Anterior cingulate cortex (tissue), 58 donors: ENCODE measurements at regions not wholly inside any gene's neighbourhood (a gene's known extent, or its start where the extent isn't known, plus 50 kb on each side); places are given as distances from the start of the nearest gene placed in this dataset.

Source experiments
- DNase-seq, 58 donors: peaks; one replicate each; lab custom pipeline; 2025; lab: John Stamatoyannopoulos, UW

GRCh38 chr3:88528494-88528893 is 378.7 kb downstream of the C3orf38 start:
- no peak for DNase-seq

GRCh38 chr3:88534534-88534933 is 384.8 kb downstream of the C3orf38 start:
- DNase-seq = no peak

- DNase-seq = no peak
Observed at GRCh38 chr3:88535563-88535962, 385.8 kb downstream of the C3orf38 start.

- DNase-seq = no peak
Observed at GRCh38 chr3:88542916-88543315, 393.2 kb downstream of the C3orf38 start.

- no peak for DNase-seq
Observed at GRCh38 chr3:88572450-88572849, 422.7 kb downstream of the C3orf38 start.

- no peak for DNase-seq
Observed at GRCh38 chr3:88573472-88573871, 423.7 kb downstream of the C3orf38 start.

- DNase-seq = no peak
Observed at GRCh38 chr3:88574146-88574545, 424.4 kb downstream of the C3orf38 start.

- no peak for DNase-seq
Observed at GRCh38 chr3:88584451-88584850, 434.7 kb downstream of the C3orf38 start.

GRCh38 chr3:88586121-88586640 is 436.4 kb downstream of the C3orf38 start:
- DNase-seq = no peak

- DNase-seq = no peak
Observed at GRCh38 chr3:88589138-88589537, 439.4 kb downstream of the C3orf38 start.

- DNase-seq = no peak
Observed at GRCh38 chr3:88595026-88595425, 445.3 kb downstream of the C3orf38 start.

- no peak for DNase-seq
Observed at GRCh38 chr3:88596451-88596850, 446.7 kb downstream of the C3orf38 start.

GRCh38 chr3:88610820-88611219 is 461.1 kb downstream of the C3orf38 start:
- DNase-seq = no peak

- DNase-seq = no peak
Observed at GRCh38 chr3:88611826-88612326, 462.1 kb downstream of the C3orf38 start.

- no peak for DNase-seq
Observed at GRCh38 chr3:88616413-88616812, 466.7 kb downstream of the C3orf38 start.

GRCh38 chr3:88617283-88617682 is 467.5 kb downstream of the C3orf38 start:
- no peak for DNase-seq

GRCh38 chr3:88618021-88618645 is 468.4 kb downstream of the C3orf38 start:
- no peak for DNase-seq

GRCh38 chr3:88621586-88621985 is 471.8 kb downstream of the C3orf38 start:
- no peak for DNase-seq

- no peak for DNase-seq
Observed at GRCh38 chr3:88623709-88624108, 473.9 kb downstream of the C3orf38 start.

GRCh38 chr3:88626456-88627120 is 476.8 kb downstream of the C3orf38 start:
- DNase-seq = no peak

- no peak for DNase-seq
Observed at GRCh38 chr3:88628901-88629300, 478.5 kb upstream of the EPHA3 start.

GRCh38 chr3:88632226-88632625 is 475.2 kb upstream of the EPHA3 start:
- no peak for DNase-seq
